Breast epithelium (tissue), 3 donors: ENCODE measurements at regions not wholly inside any gene's neighbourhood (a gene's known extent, or its start where the extent isn't known, plus 50 kb on each side); places are given as distances from the start of the nearest gene placed in this dataset.

Source experiments
- CTCF ChIP-seq, 3 donors: fragments of 450-650 bp; IDR thresholded peaks; one replicate each; pipeline ENCODE4 v1.5.1; 2016 to 2017; ENCODE audit warnings: antibody characterized with exemption in 3 of 3, mild to moderate bottlenecking in 3 of 3, moderate library complexity in 3 of 3
- POLR2A ChIP-seq: fragments of 450-650 bp; IDR thresholded peaks from one replicate; pipeline ENCODE4 v1.6.1; 2016; ENCODE audit warnings: antibody characterized with exemption, mild to moderate bottlenecking, moderate library complexity

- no peak for TF ChIP-seq CTCF (IDR thresholded peaks at IDR 0.05)
- TF ChIP-seq POLR2A: no peak
Measured at GRCh38 chr10:84607523-84607922, 279.1 kb downstream of the CCSER2 start.
